NCI-H526 treated with DMSO at 0.1 percent for 48 hours (cell line): ENCODE measurements at regions not wholly inside any gene's neighbourhood (a gene's known extent, or its start where the extent isn't known, plus 50 kb on each side); places are given as distances from the start of the nearest gene placed in this dataset.

ENCODE experiments used
- DNase-seq: peaks from one replicate; lab custom pipeline; 2025; lab: John Stamatoyannopoulos, UW

DNA sequence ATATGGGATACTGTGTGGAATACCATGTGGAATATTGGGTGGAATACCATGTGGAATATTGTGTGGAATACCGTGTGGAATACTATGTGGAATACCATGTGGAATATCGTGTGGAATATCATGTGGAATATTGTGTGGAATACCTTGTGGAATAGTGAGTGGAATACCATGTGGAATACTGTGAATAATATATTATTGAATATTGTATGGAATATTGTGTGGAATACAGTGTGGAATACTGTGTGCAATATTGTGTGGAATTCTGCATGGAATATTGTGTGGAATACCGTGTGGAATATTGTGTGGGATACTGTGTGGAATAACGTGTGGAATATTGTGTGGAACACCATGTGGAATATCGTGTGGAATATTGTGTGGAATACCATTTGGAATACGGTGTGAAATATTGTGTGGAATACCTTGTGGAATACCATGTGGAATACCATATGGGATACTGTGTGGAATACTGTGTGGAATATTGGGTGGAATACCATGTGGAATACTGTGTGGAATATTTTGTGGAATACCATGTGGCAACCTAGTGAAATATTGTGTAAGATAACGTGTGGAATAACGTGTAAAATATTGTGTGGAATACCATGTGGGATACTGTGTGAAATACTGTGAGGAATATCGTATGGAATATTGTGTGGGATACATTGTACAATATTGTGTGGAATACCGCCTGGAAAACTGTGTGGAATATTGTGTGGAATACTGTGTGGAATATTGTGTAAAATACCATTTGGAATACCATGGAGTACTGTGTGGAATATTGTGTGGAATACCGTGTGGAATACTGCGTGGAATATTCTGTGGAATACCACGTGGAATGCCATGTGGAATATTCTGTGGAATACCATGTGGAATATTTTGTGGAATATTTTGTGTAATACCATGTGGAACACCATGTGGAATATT is 133.9 kb upstream of the CHST15 start:
- DNase-seq, result no peak

DNA sequence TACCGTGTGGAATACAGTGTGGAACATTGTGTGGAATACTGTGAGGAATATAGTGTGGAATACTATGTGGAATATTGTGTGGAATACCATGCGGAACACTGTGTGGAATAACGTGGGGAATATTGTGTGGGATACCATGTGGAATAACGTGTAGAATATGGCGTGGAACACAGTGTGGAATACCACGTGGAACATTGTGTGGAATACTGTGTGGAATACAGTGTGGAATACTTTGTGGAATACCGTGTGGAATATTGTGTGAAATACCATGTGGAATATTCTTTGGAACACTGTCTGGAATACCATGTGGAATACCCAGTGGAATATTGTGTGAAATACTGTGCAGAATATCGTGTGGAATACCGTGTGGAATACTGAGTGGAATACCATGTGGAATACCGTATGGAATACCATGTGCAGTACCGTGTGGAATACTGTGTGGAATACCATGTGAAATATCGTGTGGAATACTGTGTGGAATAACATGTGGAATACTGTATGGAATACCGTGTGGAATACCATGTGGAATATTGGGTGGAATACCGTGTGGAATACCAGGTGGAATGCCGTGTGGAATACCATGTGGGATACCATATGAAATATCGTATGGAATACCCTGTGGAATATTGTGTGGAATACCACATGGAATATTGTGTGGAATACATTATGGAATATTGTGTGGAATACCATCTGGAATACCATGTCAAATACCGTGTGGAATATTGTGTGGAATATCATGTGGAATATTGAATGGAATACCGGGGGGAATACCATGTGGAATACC is 133.1 kb upstream of the CHST15 start:
- no peak for DNase-seq

GRCh38 chr10:124225467-124226270 is 132.3 kb upstream of the CHST15 start:
- DNase-seq, result no peak

DNA sequence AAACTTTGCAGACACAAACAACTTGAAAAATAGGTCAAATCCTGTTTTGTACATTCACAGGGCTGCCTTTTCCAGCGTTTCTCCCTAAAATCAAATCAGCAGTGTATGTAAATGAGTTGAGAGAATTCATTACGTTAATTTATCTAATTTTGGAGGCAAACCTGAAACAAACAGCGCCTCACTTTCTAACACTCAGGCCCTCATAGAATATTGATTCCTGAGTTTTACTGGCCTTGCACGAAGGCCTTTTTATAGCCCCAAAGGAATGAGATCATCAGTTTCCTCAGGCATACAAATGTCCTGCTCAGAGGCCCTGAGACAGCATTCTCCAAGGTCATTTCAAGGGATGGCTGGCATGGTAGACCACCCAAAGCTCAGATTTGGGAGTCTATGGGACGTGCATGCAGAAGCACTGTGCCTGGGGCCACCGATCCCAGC is 131.7 kb upstream of the CHST15 start:
- no peak for DNase-seq

DNA sequence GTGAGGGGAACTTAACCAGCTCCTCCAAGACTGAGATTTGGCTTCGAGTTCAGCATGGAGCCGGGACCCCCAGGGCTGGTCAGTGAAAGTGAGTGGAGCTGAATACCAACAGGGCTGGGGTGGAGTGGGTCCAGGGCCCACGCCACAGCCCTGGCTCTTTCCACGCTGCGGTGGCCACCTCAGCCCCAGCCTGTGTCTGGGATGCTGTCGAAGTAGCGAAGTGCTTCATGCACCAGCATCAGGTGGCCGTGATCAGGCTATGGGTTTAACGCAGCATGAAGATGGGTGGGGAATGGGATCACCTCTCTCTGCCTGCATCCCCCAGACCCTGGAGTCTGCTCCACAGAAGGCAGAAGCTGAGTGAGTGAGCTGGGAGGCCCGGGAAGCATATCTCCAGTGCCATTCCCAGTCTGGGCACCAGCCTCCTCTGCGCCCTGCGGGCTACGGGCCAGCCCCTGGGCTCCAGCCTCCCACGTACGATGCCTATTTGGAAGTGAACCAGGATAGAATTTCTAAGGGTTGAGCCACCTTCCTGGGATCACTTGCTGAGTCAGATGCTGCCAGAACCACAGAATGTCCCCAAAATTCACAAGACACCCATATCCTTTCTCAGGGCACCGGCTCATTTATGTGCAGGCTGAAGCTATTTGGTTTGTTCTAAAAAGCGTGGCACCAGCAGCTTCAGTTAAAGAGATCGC is 131.1 kb upstream of the CHST15 start:
- no peak for DNase-seq

DNA sequence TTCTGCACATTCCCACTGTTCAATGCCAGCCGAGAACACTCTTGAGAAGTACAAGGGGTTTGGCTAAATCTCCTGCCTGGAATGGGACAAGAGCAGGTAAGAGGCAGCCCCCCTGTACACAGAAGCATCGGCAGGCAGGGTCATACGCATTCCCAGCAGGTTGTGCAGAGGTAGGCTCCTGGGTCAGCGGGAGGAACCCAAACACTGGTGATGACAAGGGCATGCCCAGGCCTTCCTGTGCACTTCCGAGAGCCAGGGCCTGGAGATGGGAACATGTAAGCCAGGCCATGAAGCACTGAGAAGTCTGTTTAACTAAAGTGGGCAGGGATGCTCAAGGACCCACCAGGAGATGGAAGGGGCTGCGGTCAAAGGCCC is 130.3 kb upstream of the CHST15 start:
- no peak for DNase-seq

DNA sequence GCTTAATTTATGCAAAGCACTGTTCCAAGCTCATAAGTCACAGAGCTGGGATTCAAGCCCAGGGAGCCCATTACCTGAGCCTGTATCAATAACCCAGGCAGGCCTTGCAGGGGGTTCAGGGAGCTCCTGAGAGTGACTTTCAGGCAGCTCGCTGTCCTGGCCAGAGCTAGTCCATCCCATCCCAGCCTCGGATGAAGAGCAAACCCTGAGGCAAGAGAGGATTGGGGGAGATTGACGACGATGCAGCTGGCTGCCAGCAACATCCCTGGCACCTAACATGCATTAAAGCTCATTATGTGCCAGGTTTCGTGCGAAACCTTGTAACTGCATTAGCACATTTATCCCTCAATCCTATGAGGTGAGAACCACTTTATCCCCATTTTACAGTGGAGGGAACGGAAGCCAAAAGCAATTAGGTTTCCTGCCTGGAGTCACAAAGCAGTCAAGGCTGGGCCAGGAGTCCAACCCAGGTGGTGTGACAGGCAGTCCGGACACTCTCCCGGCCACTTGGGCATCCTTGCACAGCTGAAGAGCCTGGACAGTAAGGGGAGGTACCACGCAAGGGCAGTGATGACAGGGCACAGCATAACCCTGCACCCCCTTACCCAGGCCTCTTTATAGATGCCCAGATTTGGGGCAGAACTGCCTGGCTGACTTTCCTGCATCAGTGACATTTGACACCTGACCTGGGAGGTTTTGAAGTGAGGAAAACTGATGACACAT is 129.8 kb upstream of the CHST15 start:
- DNase-seq, result no peak

DNA sequence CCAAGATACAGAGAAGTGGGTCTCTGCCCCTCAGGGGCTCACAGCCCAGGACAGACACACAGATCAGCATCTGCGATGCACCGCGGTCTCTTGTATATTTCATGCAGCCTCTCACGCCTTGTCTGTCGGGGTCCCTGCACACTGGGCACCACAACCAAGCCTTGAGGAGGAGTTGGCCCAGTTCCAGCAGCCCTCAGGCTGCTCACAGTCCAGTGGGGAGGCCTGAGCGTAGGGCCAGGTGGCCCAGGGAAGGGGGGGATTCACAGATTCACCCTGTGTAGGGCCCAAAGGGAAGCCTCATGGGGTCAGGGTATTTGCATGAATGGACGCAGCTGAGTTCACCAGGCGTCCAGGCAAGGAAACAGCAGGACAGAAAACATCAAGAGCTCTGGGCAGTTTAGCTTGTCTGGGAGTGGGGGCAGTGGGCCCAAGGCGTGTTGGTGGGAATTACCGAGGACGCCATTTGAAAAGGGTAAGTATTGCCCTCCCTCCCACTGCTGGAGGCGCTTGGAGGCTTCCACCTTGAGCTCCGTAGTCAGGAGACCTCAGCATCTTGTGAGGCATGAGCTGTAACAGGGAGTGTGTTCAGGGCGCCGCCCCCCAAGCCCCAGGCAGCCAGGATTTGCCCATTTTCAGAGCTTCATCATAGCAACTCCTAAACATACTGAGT is 129.1 kb upstream of the CHST15 start:
- DNase-seq, result no peak

DNA sequence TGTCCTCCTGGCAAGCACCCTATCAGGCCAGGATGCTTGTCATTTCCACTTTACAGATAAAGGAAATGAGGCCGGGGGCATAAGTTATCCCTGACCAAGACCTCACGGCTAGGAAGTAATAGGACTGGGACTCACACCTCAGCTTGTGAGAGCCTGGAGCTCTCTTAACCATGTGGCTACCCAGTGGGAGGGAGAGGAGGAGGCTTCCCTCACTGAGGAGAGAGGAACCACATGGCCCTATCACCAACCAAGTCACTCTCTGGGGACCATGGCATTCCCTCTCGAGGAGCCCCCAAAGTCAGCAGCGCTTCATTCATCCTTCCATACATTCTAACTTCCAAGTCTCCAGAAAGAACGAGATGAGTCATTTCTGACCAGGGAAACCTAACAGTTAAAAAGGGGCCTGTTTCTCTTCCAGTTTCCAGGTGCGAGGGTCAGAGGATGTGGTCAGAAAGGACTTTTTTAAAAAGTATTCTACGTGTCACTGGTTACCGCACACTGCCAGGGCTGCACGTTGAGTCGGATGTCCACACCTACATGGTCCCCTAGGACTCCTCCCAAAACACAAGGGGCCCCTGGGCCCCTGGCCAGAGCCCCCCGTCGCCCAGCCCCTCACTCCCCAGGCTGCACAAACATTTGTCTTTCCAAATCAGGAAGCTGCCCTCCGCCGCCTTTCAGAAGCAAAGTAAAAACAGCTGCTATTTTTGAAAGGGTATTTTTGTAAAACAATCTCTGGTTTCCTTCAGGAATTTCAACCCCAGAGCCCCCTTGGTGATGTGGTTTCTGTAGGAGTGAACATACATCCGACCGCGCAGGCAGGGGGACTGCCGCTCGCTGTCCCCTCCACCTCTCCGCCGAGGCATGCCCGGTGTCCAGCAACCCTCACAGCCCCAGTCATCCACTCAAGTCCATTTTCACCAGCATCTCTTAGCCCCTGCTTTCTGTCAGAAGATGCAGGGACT is 128.2 kb upstream of the CHST15 start:
- no peak for DNase-seq

DNA sequence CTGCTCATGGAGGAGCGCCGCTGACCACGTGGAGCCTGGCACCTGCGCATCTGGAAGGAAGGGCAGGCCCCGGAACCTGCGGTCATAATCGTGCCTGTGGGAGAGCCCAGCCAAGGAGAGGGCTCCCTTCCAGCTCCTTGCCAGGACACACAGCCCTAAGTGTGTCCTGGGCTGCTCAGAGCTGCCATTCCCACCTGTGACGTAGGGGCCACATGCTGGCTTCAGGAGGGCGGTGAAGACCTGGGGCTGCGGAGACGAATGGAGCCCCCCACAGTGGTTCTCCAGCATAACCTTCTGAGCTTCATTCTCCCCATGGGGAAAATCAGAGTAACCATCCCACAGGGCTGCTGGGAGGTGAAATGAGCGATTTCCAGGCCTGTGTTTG is 127.6 kb upstream of the CHST15 start:
- no peak for DNase-seq

DNA sequence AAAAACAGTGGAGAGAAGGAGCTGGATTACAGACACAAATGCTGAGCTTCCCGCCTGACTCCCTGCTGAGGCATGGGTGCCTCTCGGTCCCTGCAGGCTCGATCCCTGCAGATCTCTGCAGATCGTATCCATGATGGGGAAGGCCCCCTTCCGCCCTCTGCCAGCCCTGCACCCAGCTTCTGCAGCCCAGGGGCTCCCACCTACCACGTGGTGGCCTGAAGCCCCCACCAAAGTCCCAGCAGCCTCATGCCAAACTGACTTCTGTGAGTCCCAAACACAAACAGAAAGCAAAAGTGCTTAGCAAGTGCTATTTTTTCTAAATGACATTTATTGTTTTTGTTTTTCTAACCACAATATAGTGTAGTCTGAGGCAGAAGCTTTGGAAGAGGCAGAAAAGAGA is 127.1 kb upstream of the CHST15 start:
- DNase-seq, result no peak

DNA sequence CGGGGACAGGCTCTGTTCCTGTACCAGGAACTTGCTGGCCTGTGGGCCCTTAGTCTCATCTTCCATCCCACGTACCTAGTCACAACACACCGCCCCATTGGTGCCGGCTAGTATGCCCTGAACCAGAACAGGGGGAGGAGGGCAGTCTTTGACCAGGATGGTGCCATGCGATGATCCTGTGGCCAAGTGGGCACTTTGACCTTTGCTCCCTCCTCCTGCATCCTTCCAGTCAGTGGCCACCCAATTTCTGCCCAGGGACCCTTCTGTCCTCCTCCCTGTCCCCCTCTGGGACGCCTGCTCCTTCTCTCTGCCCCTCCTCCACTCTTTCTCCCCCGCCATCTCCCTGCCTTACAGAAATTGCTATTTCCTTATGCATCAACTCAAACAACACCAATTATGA is 126.3 kb upstream of the CHST15 start:
- no peak for DNase-seq

DNA sequence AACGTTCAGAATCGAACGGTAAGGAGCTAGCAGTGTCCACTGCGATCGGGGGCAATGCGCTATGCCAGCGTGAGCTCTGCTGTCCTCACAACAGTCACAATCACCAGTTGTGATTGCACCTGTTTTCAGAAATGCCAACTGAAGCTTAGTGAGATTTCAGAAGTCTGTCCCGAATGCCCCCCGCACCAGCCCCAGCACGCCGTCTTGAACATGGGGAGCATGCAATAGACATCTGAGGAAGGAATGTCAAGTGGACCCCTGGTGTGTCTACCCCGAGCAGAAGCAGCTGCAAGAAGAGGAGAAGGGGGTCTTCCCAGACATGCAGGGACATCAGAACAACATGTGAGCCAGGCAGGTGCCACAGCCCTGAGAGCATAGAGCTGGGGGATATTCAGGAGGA is 125.7 kb upstream of the CHST15 start:
- DNase-seq, result no peak

DNA sequence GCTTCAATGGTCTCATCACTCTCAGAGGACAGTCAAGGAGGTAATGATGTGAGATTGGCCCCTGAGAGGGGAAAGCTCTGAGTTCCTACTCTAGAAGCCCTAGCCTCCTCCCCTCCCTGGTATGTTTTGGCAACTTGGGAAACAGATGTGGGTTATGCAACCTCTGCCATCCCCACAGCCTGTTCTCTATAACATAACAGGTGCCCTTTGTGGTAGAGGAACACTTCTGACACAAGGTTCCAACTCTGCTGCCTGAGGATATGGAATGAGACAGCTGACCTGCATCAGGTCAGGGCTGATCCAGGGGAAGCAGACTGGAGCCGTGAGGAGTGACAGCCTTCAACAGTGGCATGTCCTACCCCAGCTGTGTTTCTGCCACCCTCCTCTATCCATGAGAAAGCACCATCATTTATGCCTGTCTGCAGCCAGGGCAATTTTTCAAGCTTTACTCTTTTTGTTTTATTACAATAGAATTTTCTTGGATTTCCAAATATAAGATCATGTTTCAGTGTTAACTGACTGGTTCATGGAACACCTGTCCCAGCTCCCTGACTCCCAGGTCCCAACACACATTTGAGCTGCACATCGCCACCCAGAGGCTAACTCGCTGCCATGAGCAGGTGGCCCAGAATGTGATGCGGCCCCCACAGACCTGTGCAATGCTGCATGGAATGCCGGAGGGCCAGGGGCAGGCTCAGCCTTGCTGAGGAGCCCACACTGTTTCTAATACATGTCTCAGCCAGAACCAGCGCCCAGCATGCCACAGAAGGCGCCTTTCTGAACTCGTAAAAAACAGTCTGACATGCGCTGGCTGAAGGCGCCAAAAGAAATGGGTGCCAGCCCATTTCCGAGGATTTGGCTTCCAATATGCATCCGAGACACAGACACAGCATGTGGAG is 124.8 kb upstream of the CHST15 start:
- no peak for DNase-seq

DNA sequence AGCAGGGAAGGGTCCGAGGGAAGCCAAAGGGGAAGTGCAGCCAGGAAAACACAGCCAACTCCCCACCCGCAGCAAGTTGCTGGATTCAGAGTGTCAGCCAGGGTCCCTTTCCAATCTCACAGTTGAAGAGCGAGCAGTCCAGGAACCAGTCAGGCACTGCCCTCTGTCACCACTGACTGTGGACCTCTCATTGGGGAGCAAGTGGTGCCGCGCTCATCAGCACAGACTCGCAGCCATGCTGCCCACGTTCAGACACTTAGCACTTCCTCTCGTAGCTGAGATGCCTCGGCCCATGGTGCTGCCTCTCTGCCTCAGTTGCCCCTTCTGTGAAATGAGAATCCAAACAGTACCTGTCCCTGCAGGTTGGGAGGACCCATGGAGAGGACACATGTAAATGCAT is 123.6 kb upstream of the CHST15 start:
- no peak for DNase-seq

GRCh38 chr10:124214610-124215375 is 121.4 kb upstream of the CHST15 start:
- no peak for DNase-seq

DNA sequence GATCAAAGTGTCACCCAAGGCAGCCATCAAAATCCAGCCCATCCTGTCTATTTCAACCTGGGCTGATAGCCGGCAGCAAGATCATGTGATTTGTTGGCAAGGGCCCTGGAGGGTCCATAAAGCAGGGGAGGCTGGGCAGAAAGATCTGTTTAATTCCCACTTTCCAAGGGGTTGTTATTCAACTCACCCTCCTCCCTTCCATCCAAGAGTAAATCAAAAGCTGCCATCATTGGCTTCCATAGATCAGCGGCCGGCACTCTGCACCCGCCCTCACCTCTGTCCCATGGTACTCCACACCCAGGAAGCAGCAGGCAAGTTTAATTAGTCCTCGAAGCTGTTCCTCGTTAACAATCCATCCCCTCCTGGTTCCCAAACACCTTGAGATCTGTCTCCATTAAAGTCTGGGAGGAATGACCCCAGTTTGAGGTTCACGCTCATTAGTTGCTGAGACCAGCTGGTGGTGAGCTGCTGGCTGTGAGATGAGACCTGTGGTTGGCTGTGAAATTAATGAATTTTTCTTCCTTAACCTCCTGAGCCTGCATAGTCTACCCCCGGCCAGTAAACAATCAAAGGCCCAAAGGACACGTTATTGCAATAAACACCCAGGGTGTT is 120.6 kb upstream of the CHST15 start:
- no peak for DNase-seq
